ENCODE measurements at regions not wholly inside any gene's neighbourhood (a gene's known extent, or its start where the extent isn't known, plus 50 kb on each side); places are given as distances from the start of the nearest gene placed in this dataset.
"Not testable (repeated sequence)": the region's sequence is repeated elsewhere in the genome, so short reads cannot be mapped to it uniquely, and the experiment has no call there.

GRCh38 chr16:66045626-66046025 is 320.9 kb upstream of the CDH5 start:
- DNase-seq, result no peak

- DNase-seq, result no peak
Observed at GRCh38 chr16:66044556-66044955, 321.9 kb upstream of the CDH5 start.

GRCh38 chr16:66044089-66044488 is 322.4 kb upstream of the CDH5 start:
- no peak for DNase-seq

GRCh38 chr16:66043326-66043725 is 323.2 kb upstream of the CDH5 start:
- no peak for DNase-seq

- DNase-seq, result no peak
Observed at GRCh38 chr16:66042341-66042740, 324.1 kb upstream of the CDH5 start.

GRCh38 chr16:66041907-66042306 is 324.6 kb upstream of the CDH5 start:
- DNase-seq, result no peak

- no peak for DNase-seq
Observed at GRCh38 chr16:66039793-66040192, 326.7 kb upstream of the CDH5 start.

GRCh38 chr16:66036793-66037715 is 329.4 kb upstream of the CDH5 start:
- no peak for DNase-seq

GRCh38 chr16:66036184-66036583 is 330.3 kb upstream of the CDH5 start:
- DNase-seq, result no peak

- no peak for DNase-seq
Observed at GRCh38 chr16:66035096-66035495, 331.4 kb upstream of the CDH5 start.

- DNase-seq, result no peak
Observed at GRCh38 chr16:66032841-66033240, 333.6 kb upstream of the CDH5 start.

- DNase-seq, result no peak
Observed at GRCh38 chr16:66030036-66030435, 336.5 kb upstream of the CDH5 start.

- no peak for DNase-seq
Observed at GRCh38 chr16:66028510-66029216, 337.8 kb upstream of the CDH5 start.

- DNase-seq, result no peak
Observed at GRCh38 chr16:66026787-66027330, 339.6 kb upstream of the CDH5 start.

GRCh38 chr16:66026211-66026610 is 340.3 kb upstream of the CDH5 start:
- DNase-seq, result no peak

- DNase-seq, result no peak
Observed at GRCh38 chr16:66025751-66026150, 340.7 kb upstream of the CDH5 start.

- DNase-seq, result not testable (repeated sequence)
Observed at GRCh38 chr16:66024567-66024966, 341.9 kb upstream of the CDH5 start.

- no peak for DNase-seq
Observed at GRCh38 chr16:66023481-66023880, 343.0 kb upstream of the CDH5 start.

- no peak for DNase-seq
Observed at GRCh38 chr16:66020642-66021041, 345.8 kb upstream of the CDH5 start.

GRCh38 chr16:66020046-66020445 is 346.4 kb upstream of the CDH5 start:
- DNase-seq, result no peak

GRCh38 chr16:66019502-66019901 is 347.0 kb upstream of the CDH5 start:
- not testable (repeated sequence) for DNase-seq

- DNase-seq, result no peak
Observed at GRCh38 chr16:66014221-66014620, 352.3 kb upstream of the CDH5 start.

GRCh38 chr16:66013486-66013885 is 353.0 kb upstream of the CDH5 start:
- no peak for DNase-seq
